ENCODE measurements at regions not wholly inside any gene's neighbourhood (a gene's known extent, or its start where the extent isn't known, plus 50 kb on each side); places are given as distances from the start of the nearest gene placed in this dataset.
"Not testable (repeated sequence)": the region's sequence is repeated elsewhere in the genome, so short reads cannot be mapped to it uniquely, and the experiment has no call there.

- no peak for DNase-seq (ENCODE audit: low spot score)
- H3K9ac ChIP-seq (ENCODE audit: low read depth in 1 of 2, low read length in 2 of 2), result no peak overlapping the region
- 71% methylated on average over 11 of the region's 11 CpGs for WGBS
- H3K27ac ChIP-seq (ENCODE audit: low read depth in 1 of 2, low read length in 2 of 2), result no peak overlapping the region
- no peaks in the 10 kb centered on the region for H3K36me3 ChIP-seq (ENCODE audit: control insufficient read depth in 4 of 4, insufficient read depth in 3 of 4, low read depth in 1 of 4, low read length in 3 of 4)
- no peaks in the 10 kb centered on the region for H3K4me1 ChIP-seq (ENCODE audit: control insufficient read depth in 4 of 4, insufficient read depth in 4 of 4, low read length in 3 of 4)
- TF ChIP-seq FOXA1 (IDR thresholded peaks at IDR 0.05), result no peak
- no peak for TF ChIP-seq FOXA2 (IDR thresholded peaks at IDR 0.05)
- no peak for TF ChIP-seq MAX (IDR thresholded peaks at IDR 0.05)
- no peak for TF ChIP-seq JUND (IDR thresholded peaks at IDR 0.05)
- TF ChIP-seq, protein P1, sequence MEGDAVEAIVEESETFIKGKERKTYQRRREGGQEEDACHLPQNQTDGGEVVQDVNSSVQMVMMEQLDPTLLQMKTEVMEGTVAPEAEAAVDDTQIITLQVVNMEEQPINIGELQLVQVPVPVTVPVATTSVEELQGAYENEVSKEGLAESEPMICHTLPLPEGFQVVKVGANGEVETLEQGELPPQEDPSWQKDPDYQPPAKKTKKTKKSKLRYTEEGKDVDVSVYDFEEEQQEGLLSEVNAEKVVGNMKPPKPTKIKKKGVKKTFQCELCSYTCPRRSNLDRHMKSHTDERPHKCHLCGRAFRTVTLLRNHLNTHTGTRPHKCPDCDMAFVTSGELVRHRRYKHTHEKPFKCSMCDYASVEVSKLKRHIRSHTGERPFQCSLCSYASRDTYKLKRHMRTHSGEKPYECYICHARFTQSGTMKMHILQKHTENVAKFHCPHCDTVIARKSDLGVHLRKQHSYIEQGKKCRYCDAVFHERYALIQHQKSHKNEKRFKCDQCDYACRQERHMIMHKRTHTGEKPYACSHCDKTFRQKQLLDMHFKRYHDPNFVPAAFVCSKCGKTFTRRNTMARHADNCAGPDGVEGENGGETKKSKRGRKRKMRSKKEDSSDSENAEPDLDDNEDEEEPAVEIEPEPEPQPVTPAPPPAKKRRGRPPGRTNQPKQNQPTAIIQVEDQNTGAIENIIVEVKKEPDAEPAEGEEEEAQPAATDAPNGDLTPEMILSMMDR (IDR thresholded peaks at IDR 0.05; ENCODE audit: low read depth, low read length, missing input control), result no peak
- no peak for TF ChIP-seq HNF4A (conservative IDR thresholded peaks at IDR 0.05)
- no peak for TF ChIP-seq TAF1 (conservative IDR thresholded peaks at IDR 0.05)
- no peak for TF ChIP-seq NR2F2 (IDR thresholded peaks at IDR 0.05)
- TF ChIP-seq HNF4G (IDR thresholded peaks at IDR 0.05), result no peak
- no peak for TF ChIP-seq SP1 (IDR thresholded peaks at IDR 0.05)
- TF ChIP-seq GABPA (IDR thresholded peaks at IDR 0.05 in 1 of 2, conservative IDR thresholded peaks at IDR 0.05 in 1 of 2), result no peak
- TF ChIP-seq RXRA (IDR thresholded peaks at IDR 0.05), result no peak
- no peak for TF ChIP-seq RAD21 (IDR thresholded peaks at IDR 0.05)
- TF ChIP-seq EGR1 (IDR thresholded peaks at IDR 0.05; ENCODE audit: low read depth in 2 of 2), result no peak
- TF ChIP-seq ZBTB33 (IDR thresholded peaks at IDR 0.05), result no peak
- no peak for TF ChIP-seq REST (IDR thresholded peaks at IDR 0.05)
- TF ChIP-seq YY1 (IDR thresholded peaks at IDR 0.05), result no peak
- no peaks in the 10 kb centered on the region for H3K9me3 ChIP-seq (ENCODE audit: control insufficient read depth in 4 of 4, low read length in 3 of 4)
- no peak overlapping the region for H3K4me3 ChIP-seq (ENCODE audit: low read depth in 1 of 3, low read length in 3 of 3)
- H3K27me3 ChIP-seq (ENCODE audit: control insufficient read depth in 4 of 4, insufficient read depth in 4 of 4, low read length in 3 of 4), result peaks cover 0 to 5% (median 3%) of the 10 kb centered on the region in 4 donors
These were observed 79.2 kb downstream of the OLIG1 start for GRCh38 chr21:33149181-33149580.

GRCh38 chr21:33150968-33151367, 78.8 kb upstream of the IFNAR2 start:
- H3K9ac ChIP-seq (ENCODE audit: low read depth in 1 of 2, low read length in 2 of 2); H3K4me3 ChIP-seq (ENCODE audit: low read depth in 1 of 3, low read length in 3 of 3); H3K27me3 ChIP-seq (ENCODE audit: control insufficient read depth in 4 of 4, insufficient read depth in 4 of 4, low read length in 3 of 4); DNase-seq (ENCODE audit: low spot score); H3K4me1 ChIP-seq (ENCODE audit: control insufficient read depth in 4 of 4, insufficient read depth in 4 of 4, low read length in 3 of 4); H3K9me3 ChIP-seq (ENCODE audit: control insufficient read depth in 4 of 4, low read length in 3 of 4); H3K27ac ChIP-seq (ENCODE audit: low read depth in 1 of 2, low read length in 2 of 2); H3K36me3 ChIP-seq (ENCODE audit: control insufficient read depth in 4 of 4, insufficient read depth in 3 of 4, low read depth in 1 of 4, low read length in 3 of 4): not testable (repeated sequence)
- 79% methylated on average over 3 of the region's 3 CpGs for WGBS

Data from liver (tissue), 8 donors.